ENCODE measurements at regions not wholly inside any gene's neighbourhood (a gene's known extent, or its start where the extent isn't known, plus 50 kb on each side); places are given as distances from the start of the nearest gene placed in this dataset.
"Not testable (repeated sequence)": the region's sequence is repeated elsewhere in the genome, so short reads cannot be mapped to it uniquely, and the experiment has no call there.

DNA sequence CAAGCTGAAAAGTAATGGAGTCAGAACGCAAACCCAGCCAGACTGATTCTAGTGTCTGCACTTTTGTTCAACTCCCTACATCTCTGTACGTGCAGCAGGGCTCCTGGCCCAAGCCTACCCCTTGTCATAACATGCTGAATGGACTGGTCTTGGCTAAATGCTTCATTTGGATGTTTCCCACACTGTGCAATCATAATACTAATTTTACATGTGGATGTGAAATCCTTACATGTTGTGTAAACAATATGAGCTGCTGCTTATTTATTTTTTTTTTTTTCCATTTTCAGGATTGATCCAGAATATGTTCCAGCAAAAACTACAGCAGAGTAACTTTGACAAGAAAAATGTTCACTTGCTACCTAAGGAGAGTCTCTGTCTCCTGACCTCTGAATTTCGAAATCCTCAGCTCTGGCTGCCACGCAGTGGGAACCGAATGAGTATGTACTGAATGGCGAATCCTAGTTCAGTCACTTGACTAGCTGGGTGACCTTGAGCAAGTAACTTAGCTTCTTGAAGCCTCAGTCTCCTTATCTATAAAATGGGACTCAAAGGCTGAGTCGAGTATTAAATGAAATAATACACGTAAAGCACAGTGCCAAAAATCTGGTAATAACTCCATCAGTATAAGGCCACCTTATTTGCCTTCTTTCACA is 133.4 kb downstream of the EHF start:
- DNase-seq, result no peak

- DNase-seq, result no peak
Observed at GRCh38 chr11:34750692-34751405, 130.0 kb downstream of the EHF start.

- no peak for DNase-seq
Observed at GRCh38 chr11:34749666-34750659, 129.1 kb downstream of the EHF start.

DNA sequence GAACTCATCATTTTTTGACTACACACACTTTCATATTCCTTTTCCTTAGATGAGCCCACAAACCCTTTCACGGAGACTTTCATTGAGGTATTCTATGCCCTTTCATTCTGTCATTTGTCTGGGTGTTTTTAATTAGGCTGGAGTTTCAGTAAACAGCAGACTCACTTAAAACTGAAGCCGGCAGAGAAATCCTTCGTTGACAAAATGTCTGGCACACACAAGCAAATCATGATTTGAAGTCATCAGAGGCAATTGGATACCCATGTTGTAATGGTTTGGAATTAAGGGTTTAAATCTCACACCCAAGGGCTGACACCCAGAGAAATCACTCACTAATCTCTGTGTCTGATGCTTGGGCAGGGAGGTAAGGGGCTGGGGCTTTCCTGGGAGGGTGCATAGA is 127.1 kb downstream of the EHF start:
- no peak for DNase-seq

GRCh38 chr11:34747251-34747650 is 126.4 kb downstream of the EHF start:
- no peak for DNase-seq

DNA sequence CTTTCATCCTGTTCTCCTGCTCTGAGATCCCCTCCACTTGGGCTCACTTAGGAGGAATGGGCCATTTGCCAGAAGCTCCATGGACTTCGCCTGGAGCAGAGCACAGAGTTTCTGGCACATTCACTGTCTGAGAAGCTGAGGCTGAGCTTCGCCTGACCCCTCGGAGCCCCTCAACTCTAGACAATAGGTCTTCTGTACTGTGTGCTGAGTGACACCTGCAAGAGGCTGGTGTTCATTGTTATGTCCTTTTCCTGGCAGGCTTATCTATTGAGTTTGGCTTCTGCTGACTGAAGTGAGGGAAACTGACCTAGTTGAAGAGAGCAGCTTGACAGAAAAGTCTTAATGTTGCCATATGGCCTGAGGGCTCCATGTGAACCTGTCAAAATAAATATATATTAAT is 124.3 kb downstream of the EHF start:
- DNase-seq, result no peak

GRCh38 chr11:34744511-34744910 is 123.6 kb downstream of the EHF start:
- DNase-seq, result no peak

GRCh38 chr11:34738237-34738636 is 117.3 kb downstream of the EHF start:
- no peak for DNase-seq

GRCh38 chr11:34732831-34733230 is 111.9 kb downstream of the EHF start:
- no peak for DNase-seq

DNA sequence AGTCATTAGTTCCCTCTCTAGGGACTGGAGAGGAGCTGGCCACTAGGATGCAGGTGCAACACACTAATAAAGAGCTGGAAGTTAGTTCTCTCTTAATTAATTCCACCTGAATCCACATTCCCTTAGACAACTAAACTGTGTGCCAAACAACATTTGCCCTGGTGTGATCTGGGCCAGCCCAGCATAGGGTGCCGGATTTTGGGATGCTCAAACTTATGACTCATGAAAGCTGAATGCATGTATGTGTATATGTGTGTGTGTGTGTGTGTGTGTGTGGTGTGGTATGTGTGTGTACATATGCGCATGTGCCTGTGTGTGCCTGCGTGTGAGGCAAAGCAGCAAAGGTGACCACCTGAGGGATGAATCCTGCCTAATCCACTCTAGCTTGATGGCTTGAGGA is 110.7 kb downstream of the EHF start:
- no peak for DNase-seq

DNA sequence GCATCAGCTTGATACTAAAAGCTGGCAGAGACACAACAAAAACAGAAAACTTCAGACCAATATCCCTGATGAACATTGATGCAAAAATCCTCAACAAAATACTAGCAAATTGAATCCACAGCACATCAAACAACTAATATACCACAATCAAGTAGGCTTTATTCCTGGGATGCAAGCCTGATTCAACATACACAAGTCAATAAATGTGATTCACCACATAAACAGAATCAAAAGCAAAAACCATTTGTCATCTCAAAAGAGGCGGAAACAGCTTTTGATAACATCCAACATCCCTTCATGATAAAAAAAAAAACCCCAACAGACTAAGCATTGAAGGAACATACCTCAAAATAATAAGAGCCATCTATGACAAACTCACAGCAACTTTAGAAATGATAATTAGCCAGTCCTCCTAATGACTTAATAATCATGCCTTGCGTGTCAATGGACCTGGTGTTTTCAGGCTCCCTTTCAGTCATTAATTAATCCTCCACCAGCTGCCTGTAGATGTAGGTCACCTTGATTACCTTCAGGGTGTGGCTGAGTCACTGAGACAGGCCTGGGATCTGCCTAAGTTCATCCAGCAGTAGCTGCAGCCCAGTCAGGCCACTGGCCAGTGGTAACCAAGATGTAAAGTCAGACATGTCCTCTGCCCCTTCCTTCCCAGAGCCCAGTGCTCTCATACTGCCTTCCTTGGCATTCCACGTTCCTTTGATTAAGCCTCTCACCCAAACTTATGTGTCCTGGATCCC is 109.8 kb downstream of the EHF start:
- no peak for DNase-seq

DNA sequence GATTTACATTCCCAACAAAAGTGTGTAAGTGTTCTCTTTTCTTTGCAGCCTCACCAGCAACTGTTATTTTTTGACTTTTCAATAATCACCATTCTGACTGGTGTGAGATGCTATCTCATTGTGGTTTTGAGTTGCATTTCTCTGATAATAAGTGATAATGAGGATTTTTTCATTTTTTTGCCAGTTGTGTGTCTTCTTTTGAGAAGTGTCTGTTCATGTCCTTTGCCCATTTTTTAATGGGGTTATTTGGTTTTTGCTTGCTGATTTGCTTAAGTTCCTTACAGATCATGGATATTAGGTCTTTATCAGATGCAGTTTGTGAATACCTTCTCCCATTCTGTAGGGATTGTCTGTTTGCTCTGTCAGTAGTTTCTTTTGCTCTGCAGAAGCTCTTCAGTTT is 107.7 kb downstream of the EHF start:
- no peak for DNase-seq

- no peak for DNase-seq
Observed at GRCh38 chr11:34727228-34727737, 106.4 kb downstream of the EHF start.

DNA sequence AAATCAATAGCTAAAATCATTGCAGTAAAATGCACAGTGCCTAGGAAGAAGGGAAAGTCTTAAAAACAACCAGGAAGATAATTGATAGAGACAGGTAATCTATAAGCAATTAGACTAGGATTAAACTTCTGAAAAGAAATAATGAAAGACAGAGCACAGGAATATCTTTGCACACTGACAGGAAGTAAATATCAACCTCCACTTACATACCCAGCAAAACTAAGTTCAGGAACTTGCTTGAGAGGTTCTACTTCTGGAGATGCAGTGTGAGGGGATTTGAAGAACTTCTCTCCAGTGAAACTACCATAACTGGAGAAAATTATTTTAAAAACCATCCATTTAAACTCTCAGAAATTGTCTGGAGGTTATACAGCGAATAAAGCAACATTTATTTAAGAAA is 104.1 kb downstream of the EHF start:
- no peak for DNase-seq

DNA sequence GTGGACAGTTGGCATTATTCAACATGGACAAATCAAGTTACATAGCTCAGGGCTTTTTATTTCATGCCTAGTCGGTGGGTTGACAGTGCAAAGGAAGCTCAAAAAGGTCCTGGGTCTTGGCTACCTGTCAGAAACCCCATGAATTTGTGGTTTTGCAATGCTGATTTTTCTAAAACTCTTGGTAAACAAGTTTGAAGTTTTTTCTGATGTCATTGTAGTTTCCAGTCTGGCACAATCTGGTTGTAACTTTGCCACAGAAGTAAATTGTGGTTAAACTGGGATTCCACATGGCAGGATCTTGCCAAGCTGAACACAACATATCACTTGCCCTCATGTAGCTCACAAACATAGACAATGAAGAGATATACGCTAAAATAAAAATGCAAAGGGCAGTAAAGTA is 100.8 kb downstream of the EHF start:
- no peak for DNase-seq

DNA sequence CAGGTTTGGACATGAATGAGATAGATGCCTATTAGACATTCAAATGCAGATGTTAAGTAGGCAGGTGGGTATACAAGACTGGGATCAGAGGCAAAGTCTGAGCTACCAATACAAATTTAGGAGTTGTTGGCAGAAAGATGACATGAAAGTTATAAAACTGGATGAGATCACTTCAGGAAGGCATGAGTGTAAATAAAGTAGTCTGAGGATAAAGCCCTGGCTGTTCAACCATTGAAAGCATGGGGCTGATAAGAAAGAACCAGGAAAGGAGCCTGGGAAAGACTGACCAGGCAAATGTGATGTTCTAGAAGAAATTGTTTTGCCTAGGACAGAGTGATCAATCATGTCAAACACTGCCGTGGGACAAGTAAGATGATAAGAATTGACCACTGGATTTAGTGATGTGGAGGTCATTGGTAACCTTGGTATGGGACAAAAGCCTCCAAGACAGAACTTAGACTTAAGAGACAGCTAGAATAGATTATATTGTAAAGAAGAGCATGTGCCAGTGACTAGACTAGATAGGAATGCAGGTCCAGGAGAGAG is 98.5 kb downstream of the EHF start:
- DNase-seq, result no peak

- not testable (repeated sequence) for DNase-seq
Observed at GRCh38 chr11:34713631-34714030, 92.7 kb downstream of the EHF start.

Data from right kidney (tissue), 1 donor.